Colonic mucosa (tissue), 4 donors: ENCODE measurements at regions not wholly inside any gene's neighbourhood (a gene's known extent, or its start where the extent isn't known, plus 50 kb on each side); places are given as distances from the start of the nearest gene placed in this dataset.
"Not testable (repeated sequence)": the region's sequence is repeated elsewhere in the genome, so short reads cannot be mapped to it uniquely, and the experiment has no call there.

Experiments
- DNase-seq: peaks from one replicate; pipeline ENCODE4 v3.0.0-alpha.2; 2020
- H3K27ac ChIP-seq: fragments of 200-600 bp; one replicate; pipeline ENCODE4 v1.8.0; 2021
- H3K27me3 ChIP-seq: fragments of 200-600 bp; one replicate; pipeline ENCODE4 v1.8.0; 2021
- H3K36me3 ChIP-seq: fragments of 200-600 bp; one replicate; pipeline ENCODE4 v1.8.0; 2021
- H3K4me1 ChIP-seq: fragments of 200-600 bp; one replicate; pipeline ENCODE4 v1.8.0; 2021; ENCODE audit warnings: mild to moderate bottlenecking
- H3K4me3 ChIP-seq: fragments of 200-600 bp; one replicate; pipeline ENCODE4 v1.8.0; 2021
- H3K9ac ChIP-seq, 2 donors: one replicate each; pipeline ENCODE4 v1.7.0; 2013; ENCODE audit warnings: control low read depth in 2 of 2, low read depth in 2 of 2, low read length in 2 of 2
- H3K9me3 ChIP-seq: fragments of 200-600 bp; one replicate; pipeline ENCODE4 v1.8.0; 2021
- intact Hi-C: fragments of 100-400 bp; cut with DNase I; formaldehyde crosslinking; loops from one replicate; pipeline ENCODE4 v1.14.1; 2022
- TF ChIP-seq, protein P1 (sequence below): fragments of 200-600 bp; IDR thresholded peaks from one replicate; pipeline ENCODE4 v1.8.0; 2022; ENCODE audit warnings: antibody characterized with exemption, mild to moderate bottlenecking
- donor health status: healthy.
- donor health status: DM: no; HTN: no; CAD: no.
- donor health status: DM: no; HTN: no; CAD: no.

DNA sequence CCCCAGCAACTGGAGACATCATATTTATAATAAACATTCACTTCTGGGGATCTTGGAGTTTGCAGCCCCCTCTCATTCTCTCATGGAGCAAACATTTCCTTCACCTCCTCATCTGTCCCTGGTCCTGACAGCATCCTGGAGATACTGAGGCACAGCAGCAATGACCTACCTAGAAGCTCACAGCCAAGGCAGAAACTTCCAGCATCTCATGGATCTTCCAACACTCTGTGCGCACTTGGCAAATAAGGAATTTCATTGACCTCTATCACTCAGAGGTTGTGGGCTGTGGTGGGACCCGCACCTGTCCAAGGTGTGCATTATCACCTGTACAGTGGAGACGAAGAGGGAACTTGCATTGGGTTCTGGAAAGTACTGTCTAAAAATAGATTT is 109.8 kb downstream of the GGTLC2 start:
- Histone ChIP-seq H3K9me3 (no peaks in the 10 kb centered on the region), H3K36me3 (no peaks in the 10 kb centered on the region), H3K4me3 (no peak overlapping the region), H3K27me3 (no peaks in the 10 kb centered on the region), H3K27ac (no peak overlapping the region), H3K4me1 (no peaks in the 10 kb centered on the region), H3K9ac (no peak overlapping the region)
- TF ChIP-seq, protein P1, sequence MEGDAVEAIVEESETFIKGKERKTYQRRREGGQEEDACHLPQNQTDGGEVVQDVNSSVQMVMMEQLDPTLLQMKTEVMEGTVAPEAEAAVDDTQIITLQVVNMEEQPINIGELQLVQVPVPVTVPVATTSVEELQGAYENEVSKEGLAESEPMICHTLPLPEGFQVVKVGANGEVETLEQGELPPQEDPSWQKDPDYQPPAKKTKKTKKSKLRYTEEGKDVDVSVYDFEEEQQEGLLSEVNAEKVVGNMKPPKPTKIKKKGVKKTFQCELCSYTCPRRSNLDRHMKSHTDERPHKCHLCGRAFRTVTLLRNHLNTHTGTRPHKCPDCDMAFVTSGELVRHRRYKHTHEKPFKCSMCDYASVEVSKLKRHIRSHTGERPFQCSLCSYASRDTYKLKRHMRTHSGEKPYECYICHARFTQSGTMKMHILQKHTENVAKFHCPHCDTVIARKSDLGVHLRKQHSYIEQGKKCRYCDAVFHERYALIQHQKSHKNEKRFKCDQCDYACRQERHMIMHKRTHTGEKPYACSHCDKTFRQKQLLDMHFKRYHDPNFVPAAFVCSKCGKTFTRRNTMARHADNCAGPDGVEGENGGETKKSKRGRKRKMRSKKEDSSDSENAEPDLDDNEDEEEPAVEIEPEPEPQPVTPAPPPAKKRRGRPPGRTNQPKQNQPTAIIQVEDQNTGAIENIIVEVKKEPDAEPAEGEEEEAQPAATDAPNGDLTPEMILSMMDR = no peak
- DNase-seq = no peak
- intact Hi-C loops = no loop called here

GRCh38 chr22:22754961-22755777 is 110.8 kb downstream of the GGTLC2 start:
- Histone ChIP-seq H3K4me1 (no peaks in the 10 kb centered on the region), H3K27ac (no peak overlapping the region), H3K36me3 (no peaks in the 10 kb centered on the region), H3K9ac (no peak overlapping the region), H3K27me3 (no peaks in the 10 kb centered on the region), H3K4me3 (no peak overlapping the region), H3K9me3 (no peaks in the 10 kb centered on the region)
- intact Hi-C loops = no loop called here
- TF ChIP-seq, protein P1 = no peak
- no peak for DNase-seq

DNA sequence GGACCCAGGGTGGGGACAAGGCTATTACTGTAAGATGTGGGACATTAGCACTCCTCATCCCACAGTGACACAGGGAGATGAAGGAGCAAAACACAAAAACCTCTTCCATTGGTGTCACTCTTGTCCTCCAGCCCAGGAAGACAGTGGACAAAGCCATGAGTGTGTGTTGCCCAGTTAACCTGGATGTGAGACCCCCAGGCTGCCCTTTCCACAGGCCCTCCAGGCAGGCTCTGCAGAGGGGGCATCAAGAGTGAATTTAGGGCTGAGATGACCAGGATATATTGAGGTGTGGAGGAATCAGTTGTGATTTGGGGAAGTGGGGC is 111.3 kb downstream of the GGTLC2 start:
- H3K27ac ChIP-seq = no peak overlapping the region

DNA sequence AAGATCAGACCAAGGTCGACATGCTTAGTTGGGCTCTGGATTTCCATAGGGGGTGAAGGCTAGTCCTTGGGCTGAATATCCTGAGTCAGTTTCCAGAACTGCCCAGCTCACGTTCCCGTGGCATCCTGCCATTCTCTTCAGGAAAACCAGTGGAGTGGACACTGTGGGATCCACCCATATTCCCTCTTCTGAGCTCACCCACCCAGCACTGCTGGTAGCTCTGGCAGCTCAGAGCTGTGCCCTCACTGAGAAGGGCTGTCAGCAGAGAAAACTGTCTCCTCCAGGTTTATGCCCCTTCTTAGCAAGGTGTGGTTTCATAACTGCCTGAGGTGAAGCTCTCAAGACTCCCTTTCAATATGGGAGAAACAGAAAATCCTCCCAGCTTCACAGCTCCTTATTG is 111.7 kb downstream of the GGTLC2 start:
- H3K9me3 ChIP-seq = no peaks in the 10 kb centered on the region
- TF ChIP-seq, protein P1 = no peak
- no peaks in the 10 kb centered on the region for H3K4me1 ChIP-seq
- no peak overlapping the region for H3K4me3 ChIP-seq
- no peak for DNase-seq
- intact Hi-C loops = no loop called here
- no peak overlapping the region for H3K27ac ChIP-seq
- no peaks in the 10 kb centered on the region for H3K27me3 ChIP-seq
- H3K36me3 ChIP-seq = no peaks in the 10 kb centered on the region
- H3K9ac ChIP-seq = no peak overlapping the region

More for the DNA sequence above, 111.3 kb downstream of the GGTLC2 start:
- no peak for DNase-seq
- H3K27me3 ChIP-seq = no peaks in the 10 kb centered on the region
- H3K9ac ChIP-seq = no peak overlapping the region
- no peaks in the 10 kb centered on the region for H3K9me3 ChIP-seq
- H3K4me3 ChIP-seq = no peak overlapping the region
- TF ChIP-seq, protein P1 = no peak
- no peaks in the 10 kb centered on the region for H3K36me3 ChIP-seq
- intact Hi-C loops = no loop called here
- no peaks in the 10 kb centered on the region for H3K4me1 ChIP-seq

- H3K27ac ChIP-seq, H3K4me1 ChIP-seq, H3K27me3 ChIP-seq, H3K36me3 ChIP-seq, H3K9ac ChIP-seq, H3K9me3 ChIP-seq, DNase-seq, intact Hi-C loops, H3K4me3 ChIP-seq: not testable (repeated sequence)
Measured at GRCh38 chr22:22756551-22757201, 112.3 kb downstream of the GGTLC2 start.

- H3K9me3 ChIP-seq, intact Hi-C loops, H3K9ac ChIP-seq, H3K27ac ChIP-seq, H3K4me3 ChIP-seq, H3K27me3 ChIP-seq, H3K36me3 ChIP-seq, DNase-seq, H3K4me1 ChIP-seq: not testable (repeated sequence)
Measured at GRCh38 chr22:22758101-22758807, 113.8 kb downstream of the GGTLC2 start.
